Thyroid gland (tissue), 4 donors: ENCODE measurements at regions not wholly inside any gene's neighbourhood (a gene's known extent, or its start where the extent isn't known, plus 50 kb on each side); places are given as distances from the start of the nearest gene placed in this dataset.

Source experiments
- DNase-seq, 2 donors: peaks; one replicate each; pipeline ENCODE4 v3.0.0-alpha.2; 2019
- H3K27ac ChIP-seq, 3 donors: fragments of 200-600 bp; sonication (generic); 1 replicate in 2 of 3; 2 replicates in 1 of 3; pipeline ENCODE4 v1.5.1; 2016 to 2019; ENCODE audit warnings: mild to moderate bottlenecking in 1 of 3, moderate library complexity in 1 of 3
- H3K27me3 ChIP-seq: fragments of 200-600 bp; sonication (generic); one replicate; pipeline ENCODE4 v1.5.1; 2019
- H3K36me3 ChIP-seq, 2 donors: fragments of 200-600 bp; sonication (generic); one replicate each; pipeline ENCODE4 v1.5.1; 2016 to 2019
- H3K4me1 ChIP-seq, 2 donors: fragments of 200-600 bp; sonication (generic); one replicate each; pipeline ENCODE4 v1.5.1; 2017 to 2019
- H3K4me3 ChIP-seq, 3 donors: fragments of 200-600 bp; sonication (generic); replicated peaks in 1 of 3; 1 replicate in 2 of 3; 2 replicates in 1 of 3; pipeline ENCODE4 v1.5.1; 2016; ENCODE audit warnings: mild to moderate bottlenecking in 1 of 3
- H3K9me3 ChIP-seq: fragments of 200-600 bp; sonication (generic); one replicate; pipeline ENCODE4 v1.5.1; 2017
- POLR2A ChIP-seq, 2 donors: fragments of 450-650 bp; IDR thresholded peaks; one replicate each; pipeline ENCODE4 v1.6.1; 2017; ENCODE audit warnings: antibody characterized with exemption in 2 of 2, mild to moderate bottlenecking in 2 of 2, moderate library complexity in 1 of 2
- WGBS, 2 donors: methylation state at CpG; one replicate each; pipeline ENCODE4 v1.1.5; 2017; 5-methylcytosine and 5-hydroxymethylcytosine counted together
- intact Hi-C: fragments of 100-400 bp; cut with DNase I; formaldehyde crosslinking; loops from one replicate; pipeline ENCODE4 v1.15.1; 2023
- TF ChIP-seq, protein P1 (sequence below), 6 experiments: fragments of 200-600 bp in 3 of 6; fragments of 450-650 bp in 3 of 6; sonication (generic) in 3 of 6; IDR thresholded peaks; one replicate each; pipeline ENCODE4 v1.5.1; 2016 to 2019; ENCODE audit warnings: antibody characterized with exemption in 6 of 6, mild to moderate bottlenecking in 2 of 6, inconsistent platforms in 1 of 6, moderate library complexity in 1 of 6

- DNase-seq: no peak
- Histone ChIP-seq H3K4me1 (peaks cover 0 to 4% of the 10 kb centered on the region in 2 donors), H3K4me3 (no peak overlapping the region), H3K27me3 (no peaks in the 10 kb centered on the region), H3K27ac (no peak overlapping the region), H3K9me3 (no peaks in the 10 kb centered on the region), H3K36me3 (no peaks in the 10 kb centered on the region)
- 89% methylated on average over 11 to 12 of the region's 14 CpGs for WGBS, 2 donors
- intact Hi-C loops: no loop called here
- TF ChIP-seq, protein P1, sequence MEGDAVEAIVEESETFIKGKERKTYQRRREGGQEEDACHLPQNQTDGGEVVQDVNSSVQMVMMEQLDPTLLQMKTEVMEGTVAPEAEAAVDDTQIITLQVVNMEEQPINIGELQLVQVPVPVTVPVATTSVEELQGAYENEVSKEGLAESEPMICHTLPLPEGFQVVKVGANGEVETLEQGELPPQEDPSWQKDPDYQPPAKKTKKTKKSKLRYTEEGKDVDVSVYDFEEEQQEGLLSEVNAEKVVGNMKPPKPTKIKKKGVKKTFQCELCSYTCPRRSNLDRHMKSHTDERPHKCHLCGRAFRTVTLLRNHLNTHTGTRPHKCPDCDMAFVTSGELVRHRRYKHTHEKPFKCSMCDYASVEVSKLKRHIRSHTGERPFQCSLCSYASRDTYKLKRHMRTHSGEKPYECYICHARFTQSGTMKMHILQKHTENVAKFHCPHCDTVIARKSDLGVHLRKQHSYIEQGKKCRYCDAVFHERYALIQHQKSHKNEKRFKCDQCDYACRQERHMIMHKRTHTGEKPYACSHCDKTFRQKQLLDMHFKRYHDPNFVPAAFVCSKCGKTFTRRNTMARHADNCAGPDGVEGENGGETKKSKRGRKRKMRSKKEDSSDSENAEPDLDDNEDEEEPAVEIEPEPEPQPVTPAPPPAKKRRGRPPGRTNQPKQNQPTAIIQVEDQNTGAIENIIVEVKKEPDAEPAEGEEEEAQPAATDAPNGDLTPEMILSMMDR (IDR thresholded peaks at IDR 0.05): no peak
- no peak for TF ChIP-seq POLR2A (IDR thresholded peaks at IDR 0.05)
Measured at GRCh38 chr21:43291347-43291950, 122.6 kb downstream of the CRYAA start.

DNA sequence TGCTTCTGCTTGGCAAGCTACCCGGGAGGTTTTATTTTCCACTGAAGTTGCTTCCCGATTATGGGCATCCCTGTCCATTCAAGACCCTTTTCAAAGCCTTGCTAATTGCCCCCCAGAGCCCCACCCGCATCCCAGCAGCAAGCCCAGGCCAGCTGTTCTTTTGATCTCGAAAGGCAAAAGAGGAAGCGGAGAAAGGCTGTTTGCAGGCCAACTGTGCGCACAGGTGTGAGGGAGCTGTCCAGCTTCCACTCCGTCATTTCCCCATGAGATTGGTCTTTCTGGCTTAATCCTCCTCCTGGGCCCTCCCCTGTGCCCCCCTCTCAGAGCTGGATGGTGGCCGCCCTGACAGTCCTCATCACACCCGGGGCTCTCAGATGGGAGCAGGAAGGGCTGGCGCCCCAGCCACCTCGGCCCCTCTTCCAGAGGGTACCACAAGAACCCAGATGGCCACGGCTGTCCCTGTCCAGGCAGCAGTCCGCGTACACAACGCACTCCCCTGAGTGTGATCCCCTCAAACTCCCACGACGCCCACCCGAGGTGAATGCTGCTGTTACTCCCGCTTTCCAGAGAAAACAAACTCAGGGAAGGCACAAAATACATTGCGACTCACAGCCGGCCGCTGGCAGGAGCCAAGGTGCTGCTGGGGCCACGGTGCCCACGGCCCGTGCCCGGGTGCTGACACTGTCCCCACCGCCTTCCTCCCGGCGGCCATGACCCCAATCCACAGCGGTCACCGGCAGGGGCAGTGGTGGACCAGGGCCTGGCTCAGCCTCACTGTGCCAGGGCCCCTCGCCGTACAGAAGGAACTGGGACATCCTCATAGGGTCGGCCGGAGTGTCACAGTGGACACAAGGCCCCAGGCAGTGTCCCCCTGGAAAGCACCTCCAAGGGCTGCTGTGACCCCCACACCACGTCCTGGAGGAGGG, 121.9 kb downstream of the CRYAA start:
- Histone ChIP-seq H3K27me3 (no peaks in the 10 kb centered on the region), H3K36me3 (no peaks in the 10 kb centered on the region), H3K4me3 (no peak overlapping the region), H3K9me3 (no peaks in the 10 kb centered on the region), H3K27ac (no peak overlapping the region), H3K4me1 (peaks cover 0 to 4% of the 10 kb centered on the region in 2 donors)
- TF ChIP-seq, protein P1 (IDR thresholded peaks at IDR 0.05): no peak
- TF ChIP-seq POLR2A (IDR thresholded peaks at IDR 0.05): no peak
- 82 to 86% methylated on average over 20 to 31 of the region's 36 CpGs for WGBS, 2 donors
- intact Hi-C loops: no loop called here
- DNase-seq: no peak

DNA sequence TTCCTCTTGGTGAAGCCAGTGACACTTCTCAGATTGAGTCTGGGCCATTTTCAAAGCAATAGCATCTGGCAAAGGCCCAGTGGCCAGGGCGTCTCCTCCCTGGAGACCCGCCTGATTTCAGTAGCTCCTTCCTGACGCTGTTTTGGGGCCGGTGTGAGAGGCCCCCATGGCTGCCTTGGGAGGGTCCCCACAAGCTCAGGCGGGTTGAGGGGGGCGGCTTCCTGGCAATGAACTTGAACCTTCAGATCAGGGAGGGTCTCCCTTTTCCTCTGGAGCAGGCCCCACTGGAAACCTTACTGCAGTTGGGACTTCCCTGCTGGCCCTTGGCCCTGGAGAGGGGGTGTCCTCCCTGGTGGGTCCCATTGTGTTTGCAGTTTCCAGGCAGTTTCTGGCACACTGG, 121.2 kb downstream of the CRYAA start:
- intact Hi-C loops: no loop called here
- TF ChIP-seq POLR2A (IDR thresholded peaks at IDR 0.05): no peak
- TF ChIP-seq, protein P1 (IDR thresholded peaks at IDR 0.05): no peak
- H3K36me3 ChIP-seq: no peaks in the 10 kb centered on the region
- WGBS, 2 donors: 92 to 100% methylated on average over 2 to 3 of the region's 6 CpGs
- no peaks in the 10 kb centered on the region for H3K9me3 ChIP-seq
- peaks cover 0 to under 1% of the 10 kb centered on the region in 2 donors for H3K4me1 ChIP-seq
- H3K4me3 ChIP-seq: no peak overlapping the region
- H3K27me3 ChIP-seq: no peaks in the 10 kb centered on the region
- no peak for DNase-seq
- H3K27ac ChIP-seq: no peak overlapping the region

DNA sequence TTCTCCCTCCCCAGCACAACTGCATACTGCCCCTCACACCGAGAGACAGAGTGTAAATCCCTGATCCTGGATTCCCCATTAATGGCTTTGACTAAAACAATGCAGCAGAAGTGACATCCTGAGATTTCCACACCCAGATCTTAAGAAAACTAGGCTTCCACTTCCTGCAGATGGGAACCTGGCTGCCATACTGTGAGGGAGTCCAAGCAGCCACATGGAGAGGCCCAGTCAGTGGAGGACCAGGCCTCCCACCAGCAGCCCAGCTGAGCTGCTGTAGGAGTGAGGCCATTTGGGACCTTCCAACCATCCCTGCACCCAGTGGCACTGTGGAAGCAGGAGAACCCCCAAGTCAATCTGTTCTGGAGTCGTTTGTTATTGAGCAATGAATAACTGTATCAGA, 120.6 kb downstream of the CRYAA start:
- no peaks in the 10 kb centered on the region for H3K27me3 ChIP-seq
- intact Hi-C loops: no loop called here
- no peaks in the 10 kb centered on the region for H3K4me1 ChIP-seq
- H3K27ac ChIP-seq: no peak overlapping the region
- no peak overlapping the region for H3K4me3 ChIP-seq
- TF ChIP-seq, protein P1 (IDR thresholded peaks at IDR 0.05): no peak
- no peak for TF ChIP-seq POLR2A (IDR thresholded peaks at IDR 0.05)
- no peak for DNase-seq
- WGBS, 2 donors: 89 to 94% methylated on average over 2 of the region's 2 CpGs
- no peaks in the 10 kb centered on the region for H3K36me3 ChIP-seq
- H3K9me3 ChIP-seq: no peaks in the 10 kb centered on the region
